Bronchial epithelial cell (primary cell): ENCODE measurements at regions not wholly inside any gene's neighbourhood (a gene's known extent, or its start where the extent isn't known, plus 50 kb on each side); places are given as distances from the start of the nearest gene placed in this dataset.

Source experiments
- DNase-seq: peaks from one replicate; pipeline ENCODE4 v3.0.0-alpha.2; 2010; ENCODE audit warnings: low read depth
- FAIRE-seq: peaks from 2 replicates; lab custom pipeline; 2011; peaks lifted over from hg19 to GRCh38; lab: Jason Lieb, UNC
- H3K27me3 ChIP-seq: 2 replicates; pipeline ENCODE4 v1.5.1; 2011; ENCODE audit warnings: low read length; ENCODE audit not compliant: control insufficient read depth, insufficient read depth
- H3K36me3 ChIP-seq: 2 replicates; pipeline ENCODE4 v1.5.1; 2011; ENCODE audit warnings: low read length; ENCODE audit not compliant: control insufficient read depth, insufficient read depth
- H3K4me3 ChIP-seq: 2 replicates; pipeline ENCODE4 v1.5.1; 2011; ENCODE audit warnings: mild to moderate bottlenecking, low read depth, low read length, control low read depth
- CTCF ChIP-seq: IDR thresholded peaks from 2 replicates; pipeline ENCODE4 v1.5.1; 2011; ENCODE audit warnings: mild to moderate bottlenecking, moderate library complexity, low read length, control low read depth, inconsistent platforms; ENCODE audit not compliant: insufficient read depth, severe bottlenecking

GRCh38 chr11:122242731-122243130, 126.7 kb upstream of the BLID start:
- H3K36me3 ChIP-seq = no peaks in the 10 kb centered on the region
- no peak overlapping the region for H3K4me3 ChIP-seq
- DNase-seq (no peak), FAIRE-seq (no peak)
- no peak for TF ChIP-seq CTCF
- no peaks in the 10 kb centered on the region for H3K27me3 ChIP-seq

- TF ChIP-seq CTCF = no peak
- H3K27me3 ChIP-seq = no peaks in the 10 kb centered on the region
- no peaks in the 10 kb centered on the region for H3K36me3 ChIP-seq
- H3K4me3 ChIP-seq = no peak overlapping the region
- FAIRE-seq (no peak), DNase-seq (no peak)
Measured at GRCh38 chr11:122241566-122241965, 125.6 kb upstream of the BLID start.

- Histone ChIP-seq H3K27me3 (no peaks in the 10 kb centered on the region), H3K36me3 (no peaks in the 10 kb centered on the region), H3K4me3 (no peak overlapping the region)
- TF ChIP-seq CTCF = no peak
- DNase-seq = no peak
- FAIRE-seq = no peak
Measured at GRCh38 chr11:122240638-122241037, 124.6 kb upstream of the BLID start.

DNA sequence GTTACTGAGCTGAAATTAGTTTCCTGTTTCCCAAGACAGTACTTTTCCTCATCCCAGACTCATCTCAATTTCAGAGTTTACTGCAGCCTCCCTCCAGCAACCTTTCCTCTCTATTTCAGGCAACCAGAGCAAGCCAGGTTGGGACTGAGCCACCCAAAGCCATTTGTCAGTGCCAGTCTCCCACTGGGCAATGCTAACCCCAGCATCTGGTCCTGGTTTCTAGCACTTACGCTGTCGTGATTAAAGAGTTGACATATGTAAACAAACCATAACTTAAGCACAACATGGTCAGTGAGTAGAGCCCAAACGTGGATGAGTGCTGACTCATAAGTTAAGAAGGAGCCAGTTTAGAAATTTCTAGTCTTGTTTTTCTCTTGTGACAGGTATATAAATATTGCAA, 119.6 kb upstream of the BLID start:
- no peak for TF ChIP-seq CTCF
- DNase-seq = peak; percentile 69
- Histone ChIP-seq H3K27me3 (no peaks in the 10 kb centered on the region), H3K36me3 (no peaks in the 10 kb centered on the region), H3K4me3 (no peak overlapping the region)
- no peak for FAIRE-seq

DNA sequence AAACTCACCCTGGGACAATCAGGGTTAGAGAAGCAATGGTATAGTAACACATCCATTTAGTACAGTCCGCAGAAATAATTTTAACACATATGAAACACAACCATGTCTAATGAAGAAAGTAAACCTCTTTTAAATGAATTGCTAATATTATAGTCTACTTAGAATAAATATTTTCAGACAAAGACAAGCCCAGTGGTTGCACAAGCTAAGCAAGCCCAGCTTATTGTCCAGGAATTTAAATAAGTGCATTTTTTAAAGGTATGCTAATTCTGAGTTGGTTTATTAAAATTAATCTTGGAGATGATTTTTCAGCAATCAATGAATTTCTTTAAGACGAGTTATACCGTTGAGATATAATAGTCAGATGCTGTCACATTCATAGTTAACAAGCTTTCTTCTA, 118.8 kb upstream of the BLID start:
- H3K36me3 ChIP-seq = no peaks in the 10 kb centered on the region
- DNase-seq (no peak), FAIRE-seq (no peak)
- no peak overlapping the region for H3K4me3 ChIP-seq
- TF ChIP-seq CTCF = no peak
- H3K27me3 ChIP-seq = no peaks in the 10 kb centered on the region

DNA sequence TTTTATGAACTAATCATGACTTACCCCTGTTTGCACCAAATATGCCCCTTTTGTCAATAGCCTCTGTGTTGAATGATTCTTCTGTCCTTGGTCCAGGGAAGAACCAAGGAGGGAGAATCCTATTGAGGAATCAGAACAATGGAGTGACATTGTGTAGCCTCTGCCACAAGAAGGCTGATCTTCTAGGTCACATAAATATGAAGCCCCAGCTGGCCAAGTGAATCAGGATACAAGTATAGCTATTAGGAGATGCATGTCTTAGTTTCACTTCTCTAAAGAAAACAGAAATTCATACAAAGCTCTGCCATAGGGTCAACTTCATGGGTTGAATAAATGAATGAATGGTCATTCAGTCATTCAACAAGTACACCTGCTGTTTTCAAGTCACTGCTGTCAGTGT, 118.2 kb upstream of the BLID start:
- FAIRE-seq (no peak), DNase-seq (no peak)
- Histone ChIP-seq H3K27me3 (no peaks in the 10 kb centered on the region), H3K36me3 (no peaks in the 10 kb centered on the region), H3K4me3 (no peak overlapping the region)
- no peak for TF ChIP-seq CTCF
